ENCODE measurements at regions not wholly inside any gene's neighbourhood (a gene's known extent, or its start where the extent isn't known, plus 50 kb on each side); places are given as distances from the start of the nearest gene placed in this dataset.

- no peak overlapping the region for H3K4me2 ChIP-seq (replicated peaks; ENCODE audit: low read depth, low read length, poor library complexity, severe bottlenecking)
- no peak overlapping the region for H3K27ac ChIP-seq (ENCODE audit: low read length in 2 of 2)
- TF ChIP-seq CTCF (IDR thresholded peaks at IDR 0.05) = peak; percentile 87
- TF ChIP-seq EZH2 (IDR thresholded peaks at IDR 0.05; ENCODE audit: borderline replicate concordance, insufficient read depth, low read depth, low read length, poor library complexity, severe bottlenecking) = no peak
- H3K4me3 Mint-ChIP-seq = no peak overlapping the region
- no peaks in the 10 kb centered on the region for H3K27me3 ChIP-seq (replicated peaks in 1 of 4; ENCODE audit: control extremely low read depth in 1 of 4, control insufficient read depth in 3 of 4, insufficient read depth in 4 of 4, low read length in 3 of 4)
- H4K20me1 ChIP-seq (ENCODE audit: control insufficient read depth, insufficient read depth, low read length, poor library complexity, severe bottlenecking) = no peaks in the 10 kb centered on the region
- ChIA-PET POLR2A (no interaction called here), CTCF (interaction anchor here (0.6 to 5.6 kb wide), 46 partner anchors 8 to 738 kb away, joined by 3 to 71 read pairs (median 4); no protein-coding TSS in a partner anchor)
- H3K9me3 Mint-ChIP-seq (ENCODE audit: insufficient read depth) = no peaks in the 10 kb centered on the region
- H3K79me2 ChIP-seq (ENCODE audit: control insufficient read depth, insufficient read depth, low read length) = no peaks in the 10 kb centered on the region
- 100% methylated on average over 1 of the region's 4 CpGs for WGBS (ENCODE audit: insufficient coverage)
- H2AFZ ChIP-seq (ENCODE audit: insufficient read depth, low read depth, low read length, poor library complexity, severe bottlenecking) = no peak overlapping the region
- peak; percentile 70 for ATAC-seq (ENCODE audit: low read depth)
- no peak overlapping the region for H3K27ac Mint-ChIP-seq
- peaks cover 5% of the 10 kb centered on the region for H3K27me3 Mint-ChIP-seq
- H3K36me3 ChIP-seq (replicated peaks in 1 of 2; ENCODE audit: control extremely low read depth in 1 of 2, control insufficient read depth in 1 of 2, extremely low read depth in 1 of 2, insufficient read depth in 2 of 2, low read length in 1 of 2) = no peaks in the 10 kb centered on the region
- no peaks in the 10 kb centered on the region for H3K9me3 ChIP-seq (ENCODE audit: control extremely low read depth in 1 of 3, control insufficient read depth in 2 of 3, insufficient read depth in 1 of 3, low read length in 2 of 3)
- peaks cover 3% of the 10 kb centered on the region for H3K4me1 Mint-ChIP-seq
- DNase-seq = peak; percentile 69
- no peaks in the 10 kb centered on the region for H3K4me1 ChIP-seq (ENCODE audit: control insufficient read depth in 2 of 2, insufficient read depth in 2 of 2, low read length in 2 of 2)
- no peak overlapping the region for H3K9ac ChIP-seq (ENCODE audit: low read length)
- H3K4me3 ChIP-seq (ENCODE audit: control extremely low read depth in 1 of 5, extremely low read depth in 1 of 5, insufficient read depth in 1 of 5, low read depth in 2 of 5, low read length in 4 of 5) = no peak overlapping the region
- intact Hi-C loops (cut with micrococcal nuclease) = loop anchor here (1.0 to 10.0 kb wide), 4 partner anchors 56 to 665 kb away; partner anchors contain the start of gene AJUBA
Observed at GRCh38 chr14:22319526-22320361, 269.3 kb downstream of the DAD1 start.

DNA sequence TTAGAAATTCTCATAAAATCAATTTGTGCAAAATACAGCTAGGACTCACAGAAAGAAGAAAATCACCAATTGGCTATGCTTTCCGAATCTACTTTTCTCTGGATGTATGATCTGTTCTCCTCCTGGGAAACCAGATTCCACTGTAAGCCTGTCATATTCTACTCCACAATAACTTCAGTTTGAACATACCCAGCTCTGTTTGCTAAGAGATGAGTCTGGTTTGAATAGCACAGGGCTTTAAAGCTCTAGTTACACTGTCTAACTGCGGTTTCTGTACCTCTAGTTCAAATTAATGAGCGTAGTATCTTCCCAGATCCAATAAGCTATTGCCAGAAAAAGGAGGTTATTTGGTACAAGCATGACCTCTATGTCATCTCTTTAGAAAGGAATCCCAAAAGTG, 270.1 kb downstream of the DAD1 start:
- Mint-ChIP-seq H3K27me3 (peaks cover 5% of the 10 kb centered on the region), H3K9me3 (ENCODE audit: insufficient read depth) (no peaks in the 10 kb centered on the region), H3K4me3 (no peak overlapping the region), H3K4me1 (peaks cover 3% of the 10 kb centered on the region), H3K27ac (no peak overlapping the region)
- Histone ChIP-seq H3K79me2 (ENCODE audit: control insufficient read depth, insufficient read depth, low read length) (no peaks in the 10 kb centered on the region), H3K4me1 (ENCODE audit: control insufficient read depth in 2 of 2, insufficient read depth in 2 of 2, low read length in 2 of 2) (no peaks in the 10 kb centered on the region), H3K9ac (ENCODE audit: low read length) (no peak overlapping the region), H3K4me2 (replicated peaks; ENCODE audit: low read depth, low read length, poor library complexity, severe bottlenecking) (no peak overlapping the region), H4K20me1 (ENCODE audit: control insufficient read depth, insufficient read depth, low read length, poor library complexity, severe bottlenecking) (no peaks in the 10 kb centered on the region), H3K27me3 (replicated peaks in 1 of 4; ENCODE audit: control extremely low read depth in 1 of 4, control insufficient read depth in 3 of 4, insufficient read depth in 4 of 4, low read length in 3 of 4) (no peaks in the 10 kb centered on the region), H3K36me3 (replicated peaks in 1 of 2; ENCODE audit: control extremely low read depth in 1 of 2, control insufficient read depth in 1 of 2, extremely low read depth in 1 of 2, insufficient read depth in 2 of 2, low read length in 1 of 2) (no peaks in the 10 kb centered on the region), H3K9me3 (ENCODE audit: control extremely low read depth in 1 of 3, control insufficient read depth in 2 of 3, insufficient read depth in 1 of 3, low read length in 2 of 3) (no peaks in the 10 kb centered on the region), H3K27ac (ENCODE audit: low read length in 2 of 2) (no peak overlapping the region), H3K4me3 (ENCODE audit: control extremely low read depth in 1 of 5, extremely low read depth in 1 of 5, insufficient read depth in 1 of 5, low read depth in 2 of 5, low read length in 4 of 5) (no peak overlapping the region), H2AFZ (ENCODE audit: insufficient read depth, low read depth, low read length, poor library complexity, severe bottlenecking) (no peak overlapping the region)
- ChIA-PET POLR2A (interaction anchor here (0.6 kb wide), 1 partner anchor 555 kb away, joined by 3 read pairs; no protein-coding TSS in a partner anchor), CTCF (interaction anchor here (0.8 to 5.6 kb wide), 33 partner anchors 8 to 739 kb away, joined by 3 to 71 read pairs (median 5); no protein-coding TSS in a partner anchor)
- intact Hi-C loops (cut with micrococcal nuclease) = loop anchor here (1.0 to 10.0 kb wide), 4 partner anchors 56 to 666 kb away; partner anchors contain the start of gene AJUBA
- no peak for TF ChIP-seq CTCF (IDR thresholded peaks at IDR 0.05)
- no peak for TF ChIP-seq EZH2 (IDR thresholded peaks at IDR 0.05; ENCODE audit: borderline replicate concordance, insufficient read depth, low read depth, low read length, poor library complexity, severe bottlenecking)
- WGBS (ENCODE audit: insufficient coverage) = no CpG with 5 or more reads among the region's 3 CpGs
- DNase-seq = no peak
- ATAC-seq (ENCODE audit: low read depth) = no peak
